WTC11 (cell line): ENCODE measurements at regions not wholly inside any gene's neighbourhood (a gene's known extent, or its start where the extent isn't known, plus 50 kb on each side); places are given as distances from the start of the nearest gene placed in this dataset.

Experiments
- ESRRA ChIP-seq: sonication (generic); formaldehyde crosslinking; IDR thresholded peaks from 2 replicates; pipeline ENCODE4 v1.8.1; 2022; ENCODE audit warnings: mild to moderate bottlenecking, missing genetic modification reagents, borderline replicate concordance
- JUN ChIP-seq: sonication (generic); formaldehyde crosslinking; IDR thresholded peaks from 2 replicates; pipeline ENCODE4 v1.8.0; 2023; ENCODE audit warnings: mild to moderate bottlenecking, missing genetic modification reagents
- NFYB ChIP-seq: sonication (generic); formaldehyde crosslinking; conservative IDR thresholded peaks from 2 replicates; pipeline ENCODE4 v1.8.0; 2022; ENCODE audit warnings: low read depth, missing genetic modification reagents
- ZBTB21 ChIP-seq: sonication (generic); formaldehyde crosslinking; IDR thresholded peaks from 2 replicates; pipeline ENCODE4 v1.8.1; 2023; ENCODE audit warnings: mild to moderate bottlenecking, missing genetic modification reagents, borderline replicate concordance
- TF ChIP-seq, protein P1 (sequence below): sonication (generic); formaldehyde crosslinking; IDR thresholded peaks from 2 replicates; pipeline ENCODE4 v1.8.0; 2022; ENCODE audit warnings: mild to moderate bottlenecking, missing genetic modification reagents
- TF ChIP-seq, protein P2 (sequence below): fragments of 200-600 bp; IDR thresholded peaks from 2 replicates; pipeline ENCODE4 v1.8.0; 2022; ENCODE audit warnings: antibody characterized with exemption
- TF ChIP-seq, protein P3 (sequence below): sonication (generic); formaldehyde crosslinking; IDR thresholded peaks from 2 replicates; pipeline ENCODE4 v1.8.1; 2023; ENCODE audit warnings: mild to moderate bottlenecking, missing genetic modification reagents
- TF ChIP-seq, protein P4 (sequence below): sonication (generic); formaldehyde crosslinking; IDR thresholded peaks from 2 replicates; pipeline ENCODE4 v1.8.1; 2022; ENCODE audit warnings: low read depth, mild to moderate bottlenecking, moderate library complexity, missing genetic modification reagents, borderline replicate concordance

DNA sequence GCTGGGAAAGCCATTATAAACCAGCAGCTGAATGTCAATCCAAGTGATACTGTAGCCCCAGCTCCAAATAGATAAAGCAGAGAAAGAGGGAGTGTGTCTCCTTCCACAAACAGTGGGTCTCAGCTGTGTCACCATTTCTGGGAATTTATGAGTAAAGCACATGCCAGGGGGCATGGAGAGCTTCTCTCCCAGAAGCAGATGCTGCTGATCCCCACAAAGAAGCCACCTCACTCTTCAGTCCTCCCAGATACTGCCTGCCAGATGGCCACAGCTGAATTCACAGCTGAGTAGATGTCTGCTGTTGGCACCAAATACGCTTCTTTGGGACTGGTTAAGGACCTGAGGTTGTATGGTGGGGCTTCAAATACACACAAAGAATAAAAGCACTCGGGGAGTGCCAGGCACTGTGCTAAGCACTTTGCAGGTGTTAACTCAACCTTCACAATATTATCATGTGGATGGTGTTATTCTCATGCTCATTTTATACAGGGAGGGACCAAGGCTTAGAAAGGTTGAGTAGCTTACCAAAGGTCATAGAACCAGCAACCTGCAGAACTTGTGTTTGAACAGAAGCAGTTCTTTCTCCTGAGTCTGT is 298.3 kb downstream of the CDH11 start:
- TF ChIP-seq JUN (CRISPR knock-in tag), result no peak
- TF ChIP-seq, protein P1, sequence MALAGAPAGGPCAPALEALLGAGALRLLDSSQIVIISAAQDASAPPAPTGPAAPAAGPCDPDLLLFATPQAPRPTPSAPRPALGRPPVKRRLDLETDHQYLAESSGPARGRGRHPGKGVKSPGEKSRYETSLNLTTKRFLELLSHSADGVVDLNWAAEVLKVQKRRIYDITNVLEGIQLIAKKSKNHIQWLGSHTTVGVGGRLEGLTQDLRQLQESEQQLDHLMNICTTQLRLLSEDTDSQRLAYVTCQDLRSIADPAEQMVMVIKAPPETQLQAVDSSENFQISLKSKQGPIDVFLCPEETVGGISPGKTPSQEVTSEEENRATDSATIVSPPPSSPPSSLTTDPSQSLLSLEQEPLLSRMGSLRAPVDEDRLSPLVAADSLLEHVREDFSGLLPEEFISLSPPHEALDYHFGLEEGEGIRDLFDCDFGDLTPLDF (CRISPR knock-in tag), result no peak
- TF ChIP-seq, protein P2, sequence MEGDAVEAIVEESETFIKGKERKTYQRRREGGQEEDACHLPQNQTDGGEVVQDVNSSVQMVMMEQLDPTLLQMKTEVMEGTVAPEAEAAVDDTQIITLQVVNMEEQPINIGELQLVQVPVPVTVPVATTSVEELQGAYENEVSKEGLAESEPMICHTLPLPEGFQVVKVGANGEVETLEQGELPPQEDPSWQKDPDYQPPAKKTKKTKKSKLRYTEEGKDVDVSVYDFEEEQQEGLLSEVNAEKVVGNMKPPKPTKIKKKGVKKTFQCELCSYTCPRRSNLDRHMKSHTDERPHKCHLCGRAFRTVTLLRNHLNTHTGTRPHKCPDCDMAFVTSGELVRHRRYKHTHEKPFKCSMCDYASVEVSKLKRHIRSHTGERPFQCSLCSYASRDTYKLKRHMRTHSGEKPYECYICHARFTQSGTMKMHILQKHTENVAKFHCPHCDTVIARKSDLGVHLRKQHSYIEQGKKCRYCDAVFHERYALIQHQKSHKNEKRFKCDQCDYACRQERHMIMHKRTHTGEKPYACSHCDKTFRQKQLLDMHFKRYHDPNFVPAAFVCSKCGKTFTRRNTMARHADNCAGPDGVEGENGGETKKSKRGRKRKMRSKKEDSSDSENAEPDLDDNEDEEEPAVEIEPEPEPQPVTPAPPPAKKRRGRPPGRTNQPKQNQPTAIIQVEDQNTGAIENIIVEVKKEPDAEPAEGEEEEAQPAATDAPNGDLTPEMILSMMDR, result no peak
- TF ChIP-seq, protein P3, sequence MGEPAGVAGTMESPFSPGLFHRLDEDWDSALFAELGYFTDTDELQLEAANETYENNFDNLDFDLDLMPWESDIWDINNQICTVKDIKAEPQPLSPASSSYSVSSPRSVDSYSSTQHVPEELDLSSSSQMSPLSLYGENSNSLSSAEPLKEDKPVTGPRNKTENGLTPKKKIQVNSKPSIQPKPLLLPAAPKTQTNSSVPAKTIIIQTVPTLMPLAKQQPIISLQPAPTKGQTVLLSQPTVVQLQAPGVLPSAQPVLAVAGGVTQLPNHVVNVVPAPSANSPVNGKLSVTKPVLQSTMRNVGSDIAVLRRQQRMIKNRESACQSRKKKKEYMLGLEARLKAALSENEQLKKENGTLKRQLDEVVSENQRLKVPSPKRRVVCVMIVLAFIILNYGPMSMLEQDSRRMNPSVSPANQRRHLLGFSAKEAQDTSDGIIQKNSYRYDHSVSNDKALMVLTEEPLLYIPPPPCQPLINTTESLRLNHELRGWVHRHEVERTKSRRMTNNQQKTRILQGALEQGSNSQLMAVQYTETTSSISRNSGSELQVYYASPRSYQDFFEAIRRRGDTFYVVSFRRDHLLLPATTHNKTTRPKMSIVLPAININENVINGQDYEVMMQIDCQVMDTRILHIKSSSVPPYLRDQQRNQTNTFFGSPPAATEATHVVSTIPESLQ (CRISPR knock-in tag), result no peak
- TF ChIP-seq ZBTB21 (CRISPR knock-in tag), result no peak
- TF ChIP-seq NFYB, result no peak
- TF ChIP-seq, protein P4, sequence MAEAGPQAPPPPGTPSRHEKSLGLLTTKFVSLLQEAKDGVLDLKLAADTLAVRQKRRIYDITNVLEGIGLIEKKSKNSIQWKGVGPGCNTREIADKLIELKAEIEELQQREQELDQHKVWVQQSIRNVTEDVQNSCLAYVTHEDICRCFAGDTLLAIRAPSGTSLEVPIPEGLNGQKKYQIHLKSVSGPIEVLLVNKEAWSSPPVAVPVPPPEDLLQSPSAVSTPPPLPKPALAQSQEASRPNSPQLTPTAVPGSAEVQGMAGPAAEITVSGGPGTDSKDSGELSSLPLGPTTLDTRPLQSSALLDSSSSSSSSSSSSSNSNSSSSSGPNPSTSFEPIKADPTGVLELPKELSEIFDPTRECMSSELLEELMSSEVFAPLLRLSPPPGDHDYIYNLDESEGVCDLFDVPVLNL (CRISPR knock-in tag), result no peak
- no peak for TF ChIP-seq ESRRA (CRISPR knock-in tag)
